KG1 (cell line): ENCODE measurements at regions not wholly inside any gene's neighbourhood (a gene's known extent, or its start where the extent isn't known, plus 50 kb on each side); places are given as distances from the start of the nearest gene placed in this dataset.

Experiments used
- DNase-seq: peaks from one replicate; lab custom pipeline; 2025; lab: John Stamatoyannopoulos, UW

DNA sequence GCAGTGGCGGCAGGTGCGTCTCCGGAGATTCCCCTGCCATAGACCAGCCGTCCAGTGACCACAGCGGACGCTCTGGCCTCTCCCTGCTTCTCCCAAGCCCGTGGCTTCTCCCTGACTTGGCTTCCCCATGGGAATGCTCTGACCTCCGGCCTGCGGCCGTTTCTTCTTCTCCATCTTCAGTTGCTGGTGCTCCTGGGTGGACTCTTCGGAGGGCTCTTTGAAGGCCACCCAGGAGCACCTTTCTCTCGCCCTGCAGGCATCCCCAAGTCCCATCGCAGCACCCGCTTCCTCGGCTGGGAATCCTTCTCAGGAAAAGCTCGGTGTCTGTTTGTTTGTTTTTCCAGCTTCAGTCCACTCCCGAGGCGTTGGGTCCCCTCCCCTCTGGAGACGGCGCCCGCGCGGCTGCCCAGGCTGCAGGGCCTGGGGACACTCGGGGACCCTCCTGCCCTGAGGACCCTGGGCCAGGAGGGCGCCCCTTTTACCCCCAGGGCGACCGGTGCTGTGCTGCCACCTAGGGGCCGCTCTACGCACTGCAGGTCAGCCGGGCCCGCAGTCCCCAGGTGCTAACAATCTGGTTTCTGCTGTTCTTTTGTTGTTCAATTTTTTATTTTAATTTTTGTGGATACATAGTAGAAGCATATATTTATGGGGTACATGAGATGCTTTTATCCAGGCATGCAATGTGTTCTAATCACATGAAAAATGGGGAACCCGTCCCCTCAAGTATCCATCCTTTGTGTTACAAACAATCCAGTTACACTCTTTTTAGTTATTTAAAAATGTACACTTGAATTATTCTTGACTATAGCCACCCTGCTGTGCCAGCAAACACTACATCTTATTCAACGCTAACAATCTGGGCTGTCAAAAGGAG, 197.9 kb upstream of the ADAMTS16 start:
- no peak for DNase-seq

DNA sequence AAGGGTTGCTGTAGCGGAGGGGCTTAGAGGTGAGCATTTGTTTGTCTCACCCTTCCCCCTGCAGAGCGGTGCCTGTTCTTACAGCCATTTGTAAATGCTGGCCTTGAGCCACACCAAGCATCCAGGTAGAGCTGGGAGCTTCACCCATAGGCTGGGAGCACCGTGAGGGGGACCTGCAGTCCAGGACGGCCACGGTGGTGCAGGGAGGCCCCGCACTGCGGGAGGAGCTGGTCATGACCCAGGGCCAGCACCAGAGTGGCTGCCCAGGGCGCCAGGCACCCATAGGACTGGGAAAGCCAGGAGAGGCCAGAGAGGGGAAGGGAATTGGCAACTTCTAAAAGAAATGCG, 197.3 kb upstream of the ADAMTS16 start:
- DNase-seq = no peak

DNA sequence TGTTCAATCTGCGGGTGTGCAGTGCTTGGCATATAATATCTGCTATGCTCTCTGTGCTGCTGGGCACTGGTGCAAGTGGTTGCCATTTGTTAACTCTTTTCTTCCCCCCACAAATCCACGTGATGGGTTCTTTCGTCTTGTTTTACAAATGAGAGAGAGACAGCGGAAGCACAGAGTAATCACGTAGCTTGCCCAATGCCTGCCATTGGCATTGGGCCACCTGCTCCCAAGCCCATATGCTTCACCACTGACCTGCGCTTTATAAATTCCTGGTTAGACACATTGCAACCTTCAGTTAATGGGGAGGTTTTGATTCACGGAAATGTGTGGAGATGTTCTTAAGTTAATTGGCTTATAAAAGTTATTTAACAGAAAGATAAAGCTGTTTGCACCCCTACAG, 194.8 kb upstream of the ADAMTS16 start:
- DNase-seq = no peak

DNA sequence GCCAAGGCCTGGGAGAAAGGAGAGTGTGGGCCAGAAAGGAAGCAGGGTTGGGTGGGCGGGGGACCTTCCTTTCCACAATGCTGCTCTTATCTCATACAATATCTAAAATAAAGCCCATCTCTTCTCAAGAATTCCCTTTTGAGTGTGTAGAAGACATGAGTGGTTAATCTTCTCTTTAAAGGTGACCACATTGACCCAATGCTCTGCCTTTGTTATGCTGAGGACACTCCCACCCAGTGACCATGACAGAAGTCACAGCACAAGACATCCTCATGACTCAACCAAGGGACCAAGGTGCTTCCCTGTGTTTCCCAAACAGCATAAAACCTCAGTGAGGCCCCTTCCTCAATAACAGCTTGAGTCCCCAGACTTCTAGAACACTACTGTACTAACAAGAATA, 193.0 kb upstream of the ADAMTS16 start:
- DNase-seq = no peak

DNA sequence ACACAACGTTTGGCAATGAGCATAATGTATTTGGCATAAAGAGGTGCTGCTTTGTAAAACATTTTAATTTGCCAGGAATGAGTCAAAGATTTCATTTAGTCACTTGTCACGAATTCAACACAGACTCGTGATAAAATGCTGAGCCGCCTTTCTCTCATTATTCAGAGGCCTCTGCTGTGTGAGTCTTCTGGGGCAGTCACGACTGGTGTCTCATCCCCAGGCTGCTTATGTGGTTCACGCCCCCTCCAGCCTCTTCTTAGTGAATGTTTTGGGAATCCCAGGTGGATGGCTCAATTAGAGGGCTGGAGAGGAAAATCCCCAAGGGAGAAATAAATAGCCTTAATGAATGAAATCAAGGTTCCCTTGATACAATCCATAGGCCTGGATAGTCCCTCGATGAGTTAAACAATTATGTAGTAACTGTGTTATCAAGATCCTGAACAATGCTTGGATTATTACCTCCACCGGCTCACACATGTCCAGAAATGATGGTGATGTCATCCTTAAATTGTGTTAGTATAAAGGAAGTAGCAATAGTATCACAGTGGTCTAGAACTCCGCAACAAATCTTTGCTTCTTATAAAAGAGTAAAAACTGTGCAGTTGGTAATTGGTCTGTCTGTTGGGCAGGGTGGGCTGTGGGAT, 192.1 kb upstream of the ADAMTS16 start:
- no peak for DNase-seq

DNA sequence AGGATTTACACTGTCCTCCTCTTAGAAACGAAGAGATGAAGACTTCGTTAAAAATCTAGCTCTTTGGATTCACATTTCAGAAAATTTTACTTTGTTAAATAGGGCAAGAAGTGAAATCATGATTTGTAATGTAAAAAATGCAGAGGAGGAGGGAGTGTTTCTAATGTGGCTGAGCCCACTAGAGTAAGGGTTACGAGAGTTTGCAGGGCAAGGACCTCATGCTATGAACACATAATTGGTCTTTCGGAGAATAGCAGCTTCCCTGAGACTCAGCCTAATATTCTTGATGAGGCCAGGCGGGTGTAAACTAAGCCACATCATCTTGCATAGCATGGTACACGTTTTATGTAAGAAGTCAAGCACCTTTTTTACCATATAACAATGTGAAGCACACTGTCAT, 191.0 kb upstream of the ADAMTS16 start:
- no peak for DNase-seq

DNA sequence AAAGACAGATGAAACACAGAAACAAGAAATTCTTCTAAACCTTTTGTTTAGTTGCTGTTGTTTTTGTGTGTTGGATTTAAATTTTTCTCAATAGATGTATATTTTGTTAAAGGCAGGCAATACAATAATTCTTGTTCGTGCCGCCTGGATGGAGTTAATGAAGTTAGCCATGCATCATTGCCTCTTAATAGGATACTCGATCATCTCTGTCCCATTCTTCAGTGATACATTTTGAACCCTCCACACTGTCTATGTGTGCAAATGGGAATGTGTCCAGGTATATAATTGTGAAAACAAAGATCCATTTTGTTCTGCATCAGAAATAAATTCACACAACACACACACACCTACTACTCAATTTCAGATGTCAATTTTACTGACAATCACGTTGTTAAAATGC, 186.6 kb upstream of the ADAMTS16 start:
- DNase-seq = no peak

DNA sequence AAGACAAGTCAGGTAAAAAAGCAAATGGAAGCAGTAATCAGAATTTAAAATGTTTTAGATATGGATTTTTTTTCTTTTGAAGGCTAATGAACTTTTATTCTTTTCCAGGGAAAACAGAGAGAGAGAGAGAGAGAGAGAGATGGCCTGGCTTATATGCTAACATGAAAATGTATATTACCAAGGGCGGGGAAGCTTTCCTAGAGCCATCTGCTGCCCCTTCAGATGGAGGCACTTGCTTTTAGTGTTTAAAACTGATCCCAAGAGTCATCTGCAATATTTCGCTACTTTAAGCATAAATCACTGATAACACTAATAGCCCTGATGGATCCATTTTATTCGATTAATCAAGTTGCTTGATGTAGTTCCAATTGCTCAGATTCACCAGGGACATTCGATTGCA, 186.1 kb upstream of the ADAMTS16 start:
- no peak for DNase-seq

DNA sequence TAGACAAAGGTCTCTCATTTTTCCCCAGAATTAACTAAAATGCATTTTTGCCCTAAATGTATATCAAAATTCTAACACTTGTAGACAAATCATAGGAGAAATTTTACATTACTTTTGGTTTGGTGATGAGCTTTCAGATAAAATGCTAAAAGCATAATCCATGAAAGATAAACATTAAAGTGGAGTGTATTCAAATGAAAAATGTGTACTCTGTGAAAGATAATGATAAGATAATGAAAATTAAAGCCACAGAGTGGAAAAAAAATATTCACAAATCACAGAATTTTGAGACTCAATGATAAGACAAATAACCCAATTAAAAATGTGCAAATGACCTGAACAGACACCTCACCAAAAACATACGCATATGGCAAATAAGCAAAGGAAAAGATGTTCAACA, 176.9 kb upstream of the ADAMTS16 start:
- DNase-seq = no peak

DNA sequence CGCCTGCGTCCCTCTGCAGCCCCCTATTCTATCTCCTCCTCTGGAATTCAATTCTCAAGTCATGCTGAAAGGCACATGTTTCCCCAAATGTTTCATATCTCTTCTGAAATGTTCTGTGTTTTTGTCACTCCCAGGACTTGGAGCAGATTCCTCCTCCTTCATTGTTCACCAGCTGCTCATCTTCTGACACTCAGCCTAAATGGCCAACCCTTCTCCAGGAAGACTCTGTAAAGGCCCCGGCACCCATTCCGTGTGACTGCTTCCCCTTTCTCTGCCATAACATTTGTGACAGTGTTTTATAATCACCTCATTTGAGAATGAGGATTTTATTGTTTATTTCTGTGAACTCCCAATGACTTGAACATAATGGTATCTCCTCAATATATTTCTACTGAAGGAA, 170.8 kb upstream of the ADAMTS16 start:
- DNase-seq = no peak

DNA sequence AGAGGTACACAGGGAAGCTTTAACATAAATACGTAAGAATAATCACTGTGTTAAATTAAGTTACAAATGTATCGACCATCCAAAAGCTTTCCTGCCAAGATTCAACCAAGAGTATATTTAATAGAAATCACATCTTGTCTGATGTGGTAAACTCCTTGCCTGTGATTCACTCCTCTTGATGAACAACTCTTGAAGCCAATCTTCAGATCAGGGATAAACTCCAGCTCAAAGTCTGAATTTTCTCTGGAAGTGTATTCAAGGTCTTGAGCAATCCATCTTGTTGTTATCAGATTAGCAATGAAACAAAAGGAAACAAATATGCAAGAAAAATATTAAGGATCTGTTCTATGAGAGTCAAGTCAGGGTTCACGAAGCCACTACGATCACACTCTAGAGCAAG, 170.0 kb upstream of the ADAMTS16 start:
- no peak for DNase-seq

DNA sequence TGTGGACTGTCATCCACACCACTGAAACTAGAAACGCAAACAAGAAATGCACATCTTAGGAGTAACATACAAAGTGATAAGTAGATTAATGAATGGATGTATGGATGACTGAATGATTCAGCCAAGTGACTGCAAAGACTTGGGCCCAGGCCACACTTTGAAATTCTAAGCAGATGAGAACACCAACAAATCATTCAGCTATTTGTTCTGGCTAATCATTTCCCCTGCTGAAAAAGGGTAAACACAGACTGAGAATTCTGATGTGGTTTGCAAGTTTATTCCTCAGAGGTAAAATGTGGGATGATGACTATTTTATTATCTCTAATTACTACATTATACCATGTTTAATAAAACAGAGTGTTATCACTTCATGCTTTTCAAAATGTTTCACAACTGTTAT, 163.2 kb upstream of the ADAMTS16 start:
- DNase-seq = no peak

DNA sequence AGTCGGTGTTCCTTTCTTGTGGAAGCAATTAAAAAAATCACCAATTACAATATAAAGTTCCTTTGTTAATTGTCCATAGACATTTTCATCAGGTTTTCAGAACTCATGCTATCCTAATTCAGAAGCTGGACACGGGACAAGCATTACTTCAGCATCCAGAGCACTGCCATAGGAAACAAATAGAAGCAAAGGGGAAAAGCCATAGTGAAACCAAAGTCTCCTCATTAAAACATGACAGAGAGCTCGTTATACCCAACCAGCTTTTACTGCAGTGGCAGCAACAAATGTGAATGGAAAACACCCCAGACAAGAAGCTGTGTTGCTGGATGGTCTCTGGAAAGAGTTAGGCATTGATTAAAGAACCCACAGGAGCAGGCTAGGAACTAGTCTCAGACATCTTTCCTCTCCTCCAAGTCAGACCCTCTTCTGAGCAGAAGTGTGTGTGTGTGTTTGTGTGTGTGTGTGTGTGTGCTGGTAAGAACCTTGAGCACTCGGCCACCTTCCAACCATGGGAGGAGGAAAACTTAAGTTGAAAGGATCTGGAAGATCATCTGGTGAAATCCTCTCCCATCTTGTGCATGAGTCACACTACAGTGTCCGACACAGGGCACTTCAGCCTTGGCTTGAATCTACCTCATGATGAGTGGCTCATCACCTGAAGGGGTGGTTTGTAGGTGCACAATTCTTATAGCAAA, 162.6 kb upstream of the ADAMTS16 start:
- DNase-seq = no peak

DNA sequence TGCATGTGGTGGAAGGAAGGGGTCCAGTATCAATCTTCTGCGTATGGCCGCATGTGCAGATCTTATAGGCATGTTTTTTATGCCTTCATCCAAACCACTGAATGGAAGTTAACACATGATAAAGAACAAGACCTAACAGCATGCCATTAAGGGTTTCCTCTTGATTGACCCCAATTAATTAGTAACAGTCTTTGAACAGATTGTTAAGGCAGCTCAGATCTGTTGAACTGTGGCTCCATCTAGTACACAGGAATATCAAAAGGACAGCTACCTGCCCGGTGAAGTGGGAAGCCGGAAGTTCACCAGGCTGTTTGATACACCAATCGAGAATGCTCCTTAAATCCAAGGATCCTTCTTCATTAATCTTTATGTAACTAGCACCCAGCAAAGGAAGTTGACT, 159.9 kb upstream of the ADAMTS16 start:
- DNase-seq = no peak

DNA sequence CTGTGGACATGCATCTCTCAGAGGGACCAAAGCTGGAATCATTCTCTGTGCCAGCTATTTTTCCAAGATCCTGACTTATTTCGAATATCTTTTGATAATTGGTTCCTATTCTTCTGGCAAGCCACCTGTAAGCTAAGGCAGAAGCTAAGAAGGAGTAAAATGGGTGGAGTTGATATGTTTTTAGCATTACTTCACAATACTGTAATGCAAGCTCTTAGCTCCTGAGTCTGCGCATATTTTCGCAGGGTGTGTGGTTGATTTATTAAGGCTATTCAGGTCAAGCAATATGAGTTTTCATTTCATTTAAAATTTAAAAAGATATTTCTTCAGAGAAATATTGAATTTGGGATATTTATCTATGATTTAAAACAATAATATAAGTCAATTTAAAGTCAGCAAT, 158.5 kb upstream of the ADAMTS16 start:
- DNase-seq = no peak

DNA sequence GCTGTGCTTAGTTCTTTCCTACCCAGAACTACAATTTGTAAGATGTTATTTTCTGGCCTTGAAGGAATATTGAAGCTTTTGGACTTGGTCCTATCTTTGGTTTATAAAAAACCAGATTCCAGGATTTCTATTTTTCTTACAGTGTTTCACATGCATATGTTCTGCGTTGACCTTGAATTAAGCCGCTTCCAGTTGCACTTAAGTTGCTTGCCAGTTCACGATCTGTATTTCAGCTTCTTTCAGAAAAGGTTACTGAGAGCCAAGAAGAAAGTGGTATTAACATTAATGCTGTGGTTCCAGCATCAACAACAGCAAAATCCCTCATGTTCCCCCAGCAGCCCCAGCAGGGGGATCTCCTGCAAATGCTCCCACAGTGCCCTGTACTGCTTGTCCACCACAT, 156.4 kb upstream of the ADAMTS16 start:
- no peak for DNase-seq

DNA sequence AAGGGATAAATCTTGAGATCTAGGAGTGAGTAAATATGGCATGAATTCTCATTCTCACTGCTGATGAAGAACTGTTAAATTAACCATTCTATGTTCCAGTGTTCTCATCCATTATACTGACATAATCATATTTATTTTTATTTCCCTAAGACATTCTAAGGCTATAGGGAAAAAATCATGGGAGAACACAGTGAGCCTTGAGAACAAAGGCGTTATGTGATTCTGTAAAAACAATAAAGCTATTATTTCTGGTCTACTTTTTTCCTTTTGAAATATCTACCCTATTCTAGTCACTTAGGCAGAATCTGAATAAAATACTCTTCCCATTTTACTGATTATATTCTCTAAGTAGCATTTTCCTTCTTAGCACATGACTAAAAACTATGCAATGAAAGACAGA, 155.7 kb upstream of the ADAMTS16 start:
- DNase-seq = no peak

DNA sequence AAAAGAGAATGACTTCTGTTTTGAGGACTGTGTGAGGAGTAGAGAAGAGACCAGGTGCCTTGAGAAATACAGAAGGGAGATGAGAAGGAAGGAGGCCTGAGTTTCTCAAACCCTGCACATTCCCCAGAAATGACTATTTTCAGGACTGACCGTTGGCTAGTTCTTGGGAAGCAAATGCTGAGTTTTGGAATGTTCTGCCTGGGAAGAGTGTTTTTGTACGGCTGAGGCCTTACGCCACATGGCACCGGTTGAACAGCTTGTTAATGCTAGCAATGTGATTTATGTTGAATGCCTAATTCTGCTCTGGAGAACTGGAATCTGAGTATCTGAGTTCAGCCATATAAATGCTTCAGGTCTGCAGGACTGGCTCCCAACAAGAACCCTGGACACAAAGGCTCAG, 152.7 kb upstream of the ADAMTS16 start:
- no peak for DNase-seq

DNA sequence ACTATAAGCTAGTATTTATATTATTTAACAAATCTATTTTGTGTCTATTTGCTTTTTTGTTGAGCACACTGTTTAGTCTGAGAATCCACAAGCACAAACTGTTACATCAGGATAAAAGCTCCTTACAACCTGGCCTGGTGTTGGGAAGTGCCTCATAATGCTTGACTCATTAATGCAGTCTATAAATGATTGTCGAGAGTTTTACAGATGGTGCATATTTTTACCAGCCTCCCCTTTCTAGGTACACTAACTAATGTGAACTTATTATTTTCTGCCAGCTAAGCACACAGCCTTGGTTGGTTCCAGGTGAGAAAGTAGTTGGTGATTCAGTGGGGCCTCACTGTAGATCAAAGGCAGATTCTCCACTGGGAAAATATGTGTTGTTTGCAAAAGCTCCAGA, 151.0 kb upstream of the ADAMTS16 start:
- no peak for DNase-seq

DNA sequence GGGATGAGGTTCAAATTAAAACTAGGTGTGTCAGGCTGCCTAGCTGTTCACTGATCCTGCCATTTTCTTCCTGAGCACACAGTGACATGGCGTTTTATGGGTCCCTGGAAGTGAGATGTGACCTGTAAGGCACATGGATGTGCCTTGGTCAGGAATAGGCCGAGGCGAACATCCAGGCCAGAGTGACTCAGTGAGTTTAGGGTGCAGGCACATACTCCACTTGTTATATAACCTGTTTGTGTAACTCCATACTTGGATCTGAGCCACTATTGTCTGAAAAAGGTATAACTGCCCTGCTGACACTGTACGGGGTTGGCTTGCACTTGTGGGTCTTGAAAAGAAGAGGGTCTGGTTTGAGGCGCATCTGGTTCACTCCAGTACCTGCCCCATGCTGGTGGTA, 150.1 kb upstream of the ADAMTS16 start:
- DNase-seq = no peak

DNA sequence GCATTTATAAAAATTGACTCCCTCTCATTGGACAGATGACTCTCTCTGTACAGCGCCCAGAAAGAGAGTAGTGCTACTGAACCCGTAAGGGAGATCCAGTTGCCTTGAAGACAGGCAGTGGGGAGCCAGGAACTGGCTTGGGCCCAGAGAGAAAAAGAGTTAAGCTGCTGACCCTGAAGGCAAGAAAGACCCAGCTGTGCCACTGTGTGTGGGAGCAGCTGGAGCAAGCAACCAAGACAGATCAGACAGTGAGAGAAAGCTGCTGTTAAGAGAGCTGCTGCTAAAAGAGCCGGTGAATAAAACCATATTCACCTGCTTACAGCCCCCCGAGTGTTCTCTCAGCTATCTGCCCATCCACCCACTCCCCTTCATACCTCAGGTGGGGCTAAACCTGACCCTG, 149.7 kb upstream of the ADAMTS16 start:
- DNase-seq = no peak

DNA sequence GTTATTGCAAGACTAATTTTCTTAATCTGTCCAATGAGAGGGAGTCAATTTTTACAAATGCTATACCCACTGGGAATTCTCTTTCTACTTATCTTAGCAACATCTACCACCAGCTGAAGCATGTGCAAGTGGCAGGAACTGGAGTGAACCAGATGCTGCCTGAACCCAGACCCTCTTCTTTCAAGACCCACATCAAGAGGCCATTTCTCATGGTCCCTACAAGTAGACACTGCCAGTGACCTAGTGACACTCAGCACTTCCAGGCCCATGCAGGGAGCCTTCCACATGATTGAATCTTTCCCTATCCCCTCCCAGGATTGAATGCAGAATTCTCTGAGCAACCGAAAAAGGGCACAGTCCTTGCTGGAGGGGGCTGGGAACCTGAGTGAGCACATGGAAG, 148.2 kb upstream of the ADAMTS16 start:
- no peak for DNase-seq

DNA sequence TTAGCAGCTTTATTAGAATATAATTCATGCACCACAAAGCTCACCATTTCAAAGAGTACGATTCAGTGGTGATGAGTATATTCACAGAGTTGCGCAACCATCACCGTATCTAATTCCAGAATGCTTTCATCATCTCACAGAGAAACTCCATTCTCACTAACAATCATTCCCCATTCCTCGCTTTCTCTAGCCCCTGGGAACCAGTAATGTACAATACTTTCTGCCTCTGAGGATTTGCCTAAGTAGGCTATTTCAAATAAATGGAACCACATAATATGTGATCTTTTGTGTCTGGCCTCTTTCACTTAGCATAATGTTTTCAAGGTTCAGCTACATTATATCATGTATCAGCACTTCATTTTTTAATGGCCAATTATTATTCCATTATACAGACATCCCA, 145.1 kb upstream of the ADAMTS16 start:
- DNase-seq = no peak
